ENCODE measurements at regions not wholly inside any gene's neighbourhood (a gene's known extent, or its start where the extent isn't known, plus 50 kb on each side); places are given as distances from the start of the nearest gene placed in this dataset.
"Not testable (repeated sequence)": the region's sequence is repeated elsewhere in the genome, so short reads cannot be mapped to it uniquely, and the experiment has no call there.

GRCh38 chr6:125453516-125453915 lies 151.7 kb upstream of the HDDC2 start:
- no peaks in the 10 kb centered on the region for H3K9me3 ChIP-seq
- H3K4me3 ChIP-seq = no peak overlapping the region
- no peaks in the 10 kb centered on the region for H3K36me3 ChIP-seq
- H3K27me3 ChIP-seq = no peaks in the 10 kb centered on the region
- intact Hi-C loops (cut with DNase I) = no loop called here
- no peak overlapping the region for H3K27ac ChIP-seq
- TF ChIP-seq POLR2AphosphoS5 (IDR thresholded peaks at IDR 0.05; ENCODE audit: insufficient read depth in 1 of 2, low read depth in 1 of 2) (no peak), POLR2A (IDR thresholded peaks at IDR 0.05) (no peak)
- TF ChIP-seq, protein P1, sequence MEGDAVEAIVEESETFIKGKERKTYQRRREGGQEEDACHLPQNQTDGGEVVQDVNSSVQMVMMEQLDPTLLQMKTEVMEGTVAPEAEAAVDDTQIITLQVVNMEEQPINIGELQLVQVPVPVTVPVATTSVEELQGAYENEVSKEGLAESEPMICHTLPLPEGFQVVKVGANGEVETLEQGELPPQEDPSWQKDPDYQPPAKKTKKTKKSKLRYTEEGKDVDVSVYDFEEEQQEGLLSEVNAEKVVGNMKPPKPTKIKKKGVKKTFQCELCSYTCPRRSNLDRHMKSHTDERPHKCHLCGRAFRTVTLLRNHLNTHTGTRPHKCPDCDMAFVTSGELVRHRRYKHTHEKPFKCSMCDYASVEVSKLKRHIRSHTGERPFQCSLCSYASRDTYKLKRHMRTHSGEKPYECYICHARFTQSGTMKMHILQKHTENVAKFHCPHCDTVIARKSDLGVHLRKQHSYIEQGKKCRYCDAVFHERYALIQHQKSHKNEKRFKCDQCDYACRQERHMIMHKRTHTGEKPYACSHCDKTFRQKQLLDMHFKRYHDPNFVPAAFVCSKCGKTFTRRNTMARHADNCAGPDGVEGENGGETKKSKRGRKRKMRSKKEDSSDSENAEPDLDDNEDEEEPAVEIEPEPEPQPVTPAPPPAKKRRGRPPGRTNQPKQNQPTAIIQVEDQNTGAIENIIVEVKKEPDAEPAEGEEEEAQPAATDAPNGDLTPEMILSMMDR (IDR thresholded peaks at IDR 0.05) = no peak
- no peaks in the 10 kb centered on the region for H3K4me1 ChIP-seq
- no peak for DNase-seq (ENCODE audit: extremely low spot score in 2 of 2)

GRCh38 chr6:125454351-125454750 lies 152.6 kb upstream of the HDDC2 start:
- DNase-seq (ENCODE audit: extremely low spot score in 2 of 2) = no peak
- H3K27me3 ChIP-seq = no peaks in the 10 kb centered on the region
- intact Hi-C loops (cut with DNase I) = no loop called here
- no peaks in the 10 kb centered on the region for H3K36me3 ChIP-seq
- no peak overlapping the region for H3K27ac ChIP-seq
- no peak overlapping the region for H3K4me3 ChIP-seq
- no peaks in the 10 kb centered on the region for H3K9me3 ChIP-seq
- no peak for TF ChIP-seq POLR2AphosphoS5 (IDR thresholded peaks at IDR 0.05; ENCODE audit: insufficient read depth in 1 of 2, low read depth in 1 of 2)
- TF ChIP-seq, protein P1 (IDR thresholded peaks at IDR 0.05) = no peak
- no peak for TF ChIP-seq POLR2A (IDR thresholded peaks at IDR 0.05)
- no peaks in the 10 kb centered on the region for H3K4me1 ChIP-seq

GRCh38 chr6:125458493-125458892 lies 156.7 kb upstream of the HDDC2 start:
- H3K27me3 ChIP-seq; H3K27ac ChIP-seq; H3K9me3 ChIP-seq; H3K4me1 ChIP-seq; H3K4me3 ChIP-seq; intact Hi-C loops (cut with DNase I); DNase-seq (ENCODE audit: extremely low spot score in 2 of 2); H3K36me3 ChIP-seq: not testable (repeated sequence)

DNA sequence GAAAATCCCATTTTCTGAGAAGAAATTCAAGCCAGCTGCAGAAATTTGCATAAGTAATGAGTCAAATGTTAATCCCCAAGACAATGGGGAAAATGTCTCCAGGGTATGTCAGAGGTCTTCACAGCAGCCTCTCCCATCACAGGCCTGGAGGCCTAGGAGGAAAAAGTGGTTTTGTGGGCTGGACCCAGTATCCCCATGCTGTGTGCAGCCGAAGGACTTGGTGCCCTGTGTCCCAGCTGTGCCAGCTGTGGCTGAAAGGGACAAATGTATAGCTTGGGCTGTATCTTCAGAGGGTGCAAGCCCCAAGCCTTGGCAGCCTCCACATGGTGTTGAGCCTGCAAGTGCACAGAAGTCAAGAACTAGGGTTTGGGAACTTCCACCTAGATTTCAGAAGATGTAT lies 163.6 kb upstream of the HDDC2 start:
- intact Hi-C loops (cut with DNase I) = not testable (repeated sequence)

DNA sequence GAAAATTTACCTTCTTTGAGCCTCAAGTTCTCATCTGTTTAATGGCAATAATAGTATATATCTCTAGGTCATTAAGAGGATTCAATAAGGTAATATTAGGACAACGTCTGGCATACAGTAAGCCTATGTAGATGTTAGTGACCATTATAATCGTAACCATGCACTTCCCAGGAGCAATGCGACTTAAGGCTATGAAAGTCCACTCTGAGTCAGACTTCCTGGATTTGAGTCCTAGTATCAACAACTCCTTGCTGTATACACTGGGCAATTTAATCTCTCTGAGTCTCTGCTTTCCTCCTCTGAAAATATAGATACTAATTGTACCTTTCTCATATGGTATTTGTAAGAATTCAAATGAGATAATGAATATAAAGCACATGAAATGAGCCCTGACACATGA lies 168.1 kb upstream of the HDDC2 start:
- no peaks in the 10 kb centered on the region for H3K27me3 ChIP-seq
- no peak overlapping the region for H3K27ac ChIP-seq
- no peak overlapping the region for H3K4me3 ChIP-seq
- intact Hi-C loops (cut with DNase I) = no loop called here
- no peak for DNase-seq (ENCODE audit: extremely low spot score in 2 of 2)
- H3K9me3 ChIP-seq = no peaks in the 10 kb centered on the region
- no peaks in the 10 kb centered on the region for H3K4me1 ChIP-seq
- H3K36me3 ChIP-seq = no peaks in the 10 kb centered on the region
- TF ChIP-seq POLR2A (IDR thresholded peaks at IDR 0.05) (no peak), POLR2AphosphoS5 (IDR thresholded peaks at IDR 0.05; ENCODE audit: insufficient read depth in 1 of 2, low read depth in 1 of 2) (no peak)
- TF ChIP-seq, protein P1 (IDR thresholded peaks at IDR 0.05) = no peak

More for the DNA sequence above, 163.6 kb upstream of the HDDC2 start:
- not testable (repeated sequence) for H3K9me3 ChIP-seq; DNase-seq (ENCODE audit: extremely low spot score in 2 of 2); H3K36me3 ChIP-seq; H3K27me3 ChIP-seq; H3K4me1 ChIP-seq; H3K4me3 ChIP-seq; H3K27ac ChIP-seq

DNA sequence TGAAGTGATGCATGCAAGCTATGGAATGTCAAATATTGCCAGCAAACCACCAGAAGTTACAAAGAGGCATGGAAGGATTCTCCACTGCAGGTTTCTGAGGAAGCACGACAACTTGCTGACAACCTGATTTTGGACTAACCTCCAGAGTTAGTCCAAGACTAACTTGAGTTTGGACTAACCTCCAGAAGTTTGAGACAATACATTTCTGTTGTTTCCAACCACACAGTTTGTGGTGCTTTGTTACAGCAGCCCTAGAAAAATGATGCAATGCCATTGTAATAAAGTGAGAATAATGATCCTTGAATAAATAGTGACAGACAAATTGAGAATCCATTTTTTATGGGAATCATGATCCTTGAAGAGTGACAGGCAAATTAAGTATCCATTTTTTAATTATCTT lies 169.9 kb upstream of the HDDC2 start:
- Histone ChIP-seq H3K36me3 (no peaks in the 10 kb centered on the region), H3K4me3 (no peak overlapping the region), H3K9me3 (no peaks in the 10 kb centered on the region), H3K27ac (no peak overlapping the region), H3K27me3 (no peaks in the 10 kb centered on the region), H3K4me1 (no peaks in the 10 kb centered on the region)
- TF ChIP-seq, protein P1 (IDR thresholded peaks at IDR 0.05) = no peak
- TF ChIP-seq POLR2A (IDR thresholded peaks at IDR 0.05) = no peak
- TF ChIP-seq POLR2AphosphoS5 (IDR thresholded peaks at IDR 0.05; ENCODE audit: insufficient read depth in 1 of 2, low read depth in 1 of 2) = no peak
- no peak for DNase-seq (ENCODE audit: extremely low spot score in 2 of 2)
- intact Hi-C loops (cut with DNase I) = no loop called here

All from vagina (tissue), 2 donors.